H1 (cell line): ENCODE measurements at regions not wholly inside any gene's neighbourhood (a gene's known extent, or its start where the extent isn't known, plus 50 kb on each side); places are given as distances from the start of the nearest gene placed in this dataset.

Experiments used
- BACH1 ChIP-seq: IDR thresholded peaks from 2 replicates; pipeline ENCODE4 v1.6.1; 2012; ENCODE audit warnings: low read length, improper control_type of control experiment
- CHD1 ChIP-seq: IDR thresholded peaks from 2 replicates; pipeline ENCODE4 v1.6.1; 2012; ENCODE audit warnings: low read depth, low read length, improper control_type of control experiment
- CTCF ChIP-seq, 3 experiments: IDR thresholded peaks; 1 replicate in 2 of 3; 2 replicates in 1 of 3; pipeline versions ENCODE4 v1.5.1 to v1.6.1; 2011; ENCODE audit warnings: low read length in 3 of 3, mild to moderate bottlenecking in 3 of 3, inconsistent platforms in 2 of 3, low read depth in 1 of 3, moderate library complexity in 1 of 3; ENCODE audit not compliant: insufficient read depth in 1 of 3; ENCODE audit errors: control extremely low read depth in 1 of 3
- EGR1 ChIP-seq: IDR thresholded peaks from 2 replicates; pipeline ENCODE4 v1.6.1; 2011; ENCODE audit warnings: low read depth, low read length, borderline replicate concordance
- EZH2 ChIP-seq: fragments of 200-600 bp; sonication (generic); IDR thresholded peaks from 2 replicates; pipeline ENCODE4 v1.7.1; 2012; ENCODE audit warnings: low read depth, mild to moderate bottlenecking, moderate library complexity, low read length, inconsistent platforms; ENCODE audit not compliant: severe bottlenecking
- JUND ChIP-seq: IDR thresholded peaks from 2 replicates; pipeline ENCODE4 v1.6.1; 2011; ENCODE audit warnings: mild to moderate bottlenecking, improper control_type of control experiment, low read length
- MAX ChIP-seq: IDR thresholded peaks from 2 replicates; pipeline ENCODE4 v1.6.1; 2012; ENCODE audit warnings: inconsistent platforms
- PHF8 ChIP-seq: fragments of 200-600 bp; sonication (generic); conservative IDR thresholded peaks from 2 replicates; pipeline ENCODE4 v1.7.1; 2012; ENCODE audit warnings: low read depth, mild to moderate bottlenecking, inconsistent platforms, low read length, moderate library complexity
- POLR2A ChIP-seq, 2 experiments: IDR thresholded peaks; 1 replicate in 1 of 2; 2 replicates in 1 of 2; pipeline ENCODE4 v1.6.1; 2011; ENCODE audit warnings: low read depth in 2 of 2, low read length in 2 of 2, mild to moderate bottlenecking in 2 of 2; ENCODE audit errors: control extremely low read depth in 1 of 2
- RAD21 ChIP-seq, 2 experiments: IDR thresholded peaks in 1 of 2; conservative IDR thresholded peaks in 1 of 2; 2 replicates each; pipeline ENCODE4 v1.6.1; 2011; ENCODE audit warnings: low read depth in 2 of 2, low read length in 2 of 2, improper control_type of control experiment in 1 of 2, inconsistent platforms in 1 of 2, mild to moderate bottlenecking in 1 of 2, moderate library complexity in 1 of 2
- RBBP5 ChIP-seq: IDR thresholded peaks from 2 replicates; pipeline ENCODE4 v1.7.1; 2012; ENCODE audit warnings: low read depth, mild to moderate bottlenecking, inconsistent platforms, low read length, moderate library complexity, borderline replicate concordance
- SP1 ChIP-seq: IDR thresholded peaks from 2 replicates; pipeline ENCODE4 v1.6.1; 2011; ENCODE audit warnings: low read depth, low read length
- SUZ12 ChIP-seq: fragments of 200-600 bp; sonication (generic); IDR thresholded peaks from 2 replicates; pipeline ENCODE4 v1.6.1; 2012; ENCODE audit warnings: mild to moderate bottlenecking, inconsistent platforms, low read length, moderate library complexity, mixed read lengths

- no peak for TF ChIP-seq JUND
- no peak for TF ChIP-seq EZH2
- TF ChIP-seq MAX: no peak
- TF ChIP-seq RBBP5: no peak
- no peak for TF ChIP-seq CTCF (IDR thresholded peaks at IDR 0.05; ENCODE audit: control extremely low read depth in 1 of 3, insufficient read depth in 1 of 3, low read depth in 1 of 3, low read length in 3 of 3)
- TF ChIP-seq CHD1: no peak
- no peak for TF ChIP-seq EGR1
- no peak for TF ChIP-seq SUZ12
- no peak for TF ChIP-seq RAD21 (IDR thresholded peaks at IDR 0.05 in 1 of 2, conservative IDR thresholded peaks at IDR 0.05 in 1 of 2; ENCODE audit: low read depth in 2 of 2, low read length in 2 of 2)
- no peak for TF ChIP-seq BACH1
- TF ChIP-seq POLR2A (IDR thresholded peaks at IDR 0.05; ENCODE audit: control extremely low read depth in 1 of 2, low read depth in 2 of 2, low read length in 2 of 2): no peak
- no peak for TF ChIP-seq PHF8
- no peak for TF ChIP-seq SP1
These were observed 134.5 kb upstream of the RET start for GRCh38 chr10:42942279-42942950.
